AG09319 (cell line): ENCODE measurements at regions not wholly inside any gene's neighbourhood (a gene's known extent, or its start where the extent isn't known, plus 50 kb on each side); places are given as distances from the start of the nearest gene placed in this dataset.

Source experiments
- DNase-seq: peaks from one replicate; pipeline ENCODE4 v3.0.0-alpha.2; 2010; ENCODE audit warnings: low read depth; ENCODE audit errors: extremely low read depth
- TF ChIP-seq, protein P1 (sequence below): IDR thresholded peaks from 2 replicates; pipeline ENCODE4 v1.5.1; 2011; ENCODE audit warnings: low read depth, mild to moderate bottlenecking, inconsistent platforms, low read length, moderate library complexity

DNA sequence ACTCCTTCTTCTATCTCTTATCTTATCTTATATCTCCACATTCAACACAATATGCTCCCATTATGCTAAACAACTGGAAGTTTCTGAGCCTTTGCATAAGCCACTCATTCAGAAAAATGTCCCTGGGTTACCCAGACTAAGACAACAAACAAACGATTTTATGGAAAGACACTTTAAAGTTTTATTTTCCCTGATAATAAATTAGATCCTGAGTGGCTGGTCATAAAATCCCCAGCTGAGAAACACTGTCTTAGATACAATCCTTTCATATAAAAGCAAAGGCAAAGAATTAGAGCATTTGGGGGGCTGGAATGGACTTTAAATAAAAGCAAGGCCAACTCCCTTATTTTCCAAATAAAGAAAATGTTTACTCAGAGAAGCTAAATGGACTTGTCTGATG is 322.3 kb downstream of the GBE1 start:
- TF ChIP-seq, protein P1, sequence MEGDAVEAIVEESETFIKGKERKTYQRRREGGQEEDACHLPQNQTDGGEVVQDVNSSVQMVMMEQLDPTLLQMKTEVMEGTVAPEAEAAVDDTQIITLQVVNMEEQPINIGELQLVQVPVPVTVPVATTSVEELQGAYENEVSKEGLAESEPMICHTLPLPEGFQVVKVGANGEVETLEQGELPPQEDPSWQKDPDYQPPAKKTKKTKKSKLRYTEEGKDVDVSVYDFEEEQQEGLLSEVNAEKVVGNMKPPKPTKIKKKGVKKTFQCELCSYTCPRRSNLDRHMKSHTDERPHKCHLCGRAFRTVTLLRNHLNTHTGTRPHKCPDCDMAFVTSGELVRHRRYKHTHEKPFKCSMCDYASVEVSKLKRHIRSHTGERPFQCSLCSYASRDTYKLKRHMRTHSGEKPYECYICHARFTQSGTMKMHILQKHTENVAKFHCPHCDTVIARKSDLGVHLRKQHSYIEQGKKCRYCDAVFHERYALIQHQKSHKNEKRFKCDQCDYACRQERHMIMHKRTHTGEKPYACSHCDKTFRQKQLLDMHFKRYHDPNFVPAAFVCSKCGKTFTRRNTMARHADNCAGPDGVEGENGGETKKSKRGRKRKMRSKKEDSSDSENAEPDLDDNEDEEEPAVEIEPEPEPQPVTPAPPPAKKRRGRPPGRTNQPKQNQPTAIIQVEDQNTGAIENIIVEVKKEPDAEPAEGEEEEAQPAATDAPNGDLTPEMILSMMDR = no peak
- DNase-seq = no peak

DNA sequence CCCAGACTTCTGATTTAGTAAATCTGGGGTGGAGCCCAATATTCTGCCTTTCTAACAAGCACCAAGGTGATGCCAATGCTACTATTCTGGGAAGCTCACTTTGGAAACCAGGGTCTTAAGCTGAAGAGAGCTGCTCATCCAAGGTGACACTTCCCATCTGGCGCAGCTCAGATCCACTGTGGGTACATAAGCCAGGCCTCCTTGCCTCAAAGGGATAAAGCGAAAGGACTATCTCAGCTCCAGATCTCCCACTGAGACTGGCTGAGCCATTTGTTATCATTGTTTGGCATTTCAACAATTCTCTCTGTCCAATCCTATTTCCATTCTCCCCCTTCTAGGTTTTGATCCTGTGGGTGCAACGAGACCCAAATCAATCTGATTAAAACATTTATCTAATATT is 323.8 kb downstream of the GBE1 start:
- no peak for DNase-seq
- TF ChIP-seq, protein P1 = no peak

DNA sequence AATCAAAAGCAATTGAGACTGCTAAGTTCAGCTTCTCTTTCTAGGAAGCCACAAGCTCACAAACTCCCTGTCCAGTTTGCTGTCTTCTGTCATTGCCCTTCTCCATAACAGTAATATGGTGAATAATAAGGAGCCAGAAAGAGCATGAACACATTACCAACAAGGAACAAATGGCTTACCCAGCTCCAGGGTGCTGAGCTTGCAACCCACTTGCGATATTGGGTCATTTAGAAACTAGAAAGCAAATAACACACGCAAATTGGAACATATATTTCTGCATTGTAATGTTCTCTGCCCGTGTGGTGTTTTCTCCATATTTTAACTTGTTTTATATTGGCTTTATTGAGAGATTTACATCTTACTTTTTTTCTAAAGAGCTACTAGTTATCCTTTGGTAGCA is 325.3 kb downstream of the GBE1 start:
- DNase-seq = no peak
- TF ChIP-seq, protein P1 = no peak

DNA sequence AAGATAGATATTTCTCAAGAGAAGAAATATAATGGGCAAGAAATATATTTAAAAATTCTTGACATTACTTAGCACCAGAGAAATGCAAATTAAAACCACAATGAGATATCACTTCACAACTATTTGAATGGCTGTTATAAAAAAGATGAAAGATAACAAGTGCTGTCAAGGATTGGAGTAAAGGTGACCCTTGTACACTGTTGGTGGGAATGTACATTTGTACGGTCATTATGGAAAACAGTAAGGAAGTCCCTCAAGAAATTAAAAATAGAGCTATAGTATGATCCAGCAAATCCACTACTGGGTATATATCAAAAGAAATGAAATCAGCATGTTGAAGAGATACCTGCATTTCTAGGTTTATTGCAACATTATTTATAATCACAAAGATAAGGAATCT is 326.4 kb downstream of the GBE1 start:
- TF ChIP-seq, protein P1 = no peak
- no peak for DNase-seq

DNA sequence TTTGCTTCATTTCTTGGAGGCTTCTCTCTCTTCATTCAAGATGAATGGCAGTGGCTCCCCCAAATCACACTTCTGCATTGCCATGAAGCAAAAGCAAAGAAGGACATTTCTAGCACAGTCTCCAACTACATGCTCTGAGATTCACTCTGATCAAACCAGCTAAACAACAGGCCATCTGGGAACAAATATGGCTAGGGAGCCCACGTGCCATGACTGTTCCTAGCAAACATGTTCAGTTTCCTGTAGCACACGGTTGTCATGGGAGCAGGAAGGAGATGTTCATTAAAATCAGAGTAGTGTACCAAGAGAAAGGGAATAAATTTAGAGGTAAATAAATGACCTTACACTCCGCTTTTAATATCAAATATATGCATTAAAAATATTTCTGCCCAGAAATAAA is 327.3 kb downstream of the GBE1 start:
- no peak for DNase-seq
- TF ChIP-seq, protein P1 = no peak

DNA sequence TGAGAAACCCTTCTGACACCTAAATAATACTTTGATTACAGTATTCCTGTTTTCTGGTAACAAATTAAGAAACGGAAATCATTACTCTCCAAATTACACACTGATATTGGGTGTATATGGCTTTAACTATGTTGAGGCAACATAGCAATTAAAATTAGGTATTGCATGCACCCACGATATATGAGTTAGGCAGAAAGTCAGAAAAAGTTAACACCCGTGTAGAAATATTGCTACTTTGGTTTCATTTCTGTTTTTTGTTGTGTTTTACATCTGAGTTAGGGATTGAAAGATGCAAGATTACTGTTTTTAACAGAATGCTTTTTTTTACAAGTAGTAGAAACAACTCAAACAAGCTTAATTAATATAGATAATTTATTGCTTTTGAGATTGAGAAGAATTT is 327.8 kb downstream of the GBE1 start:
- TF ChIP-seq, protein P1 = no peak
- DNase-seq = no peak

DNA sequence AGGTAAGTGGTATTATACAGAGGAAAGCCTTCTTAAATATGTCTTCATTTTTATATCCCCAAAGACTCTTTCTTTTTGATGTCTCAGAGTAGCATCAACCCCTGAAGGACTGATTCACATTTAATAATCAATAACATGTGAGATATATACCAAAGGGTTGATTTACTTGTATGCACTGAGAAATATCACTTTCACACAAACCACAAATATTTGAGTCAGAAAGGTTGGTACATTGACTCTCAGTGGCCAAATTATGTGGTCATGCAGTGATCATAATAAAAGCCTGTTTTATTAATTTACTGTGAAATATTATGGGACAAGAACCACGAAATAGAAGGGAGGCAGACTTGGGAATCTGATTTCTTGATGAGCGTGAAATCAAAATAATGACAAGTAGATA is 329.0 kb downstream of the GBE1 start:
- DNase-seq = no peak
- TF ChIP-seq, protein P1 = no peak
